HG03095 (cell line): ENCODE measurements at regions not wholly inside any gene's neighbourhood (a gene's known extent, or its start where the extent isn't known, plus 50 kb on each side); places are given as distances from the start of the nearest gene placed in this dataset.

ENCODE experiments used
- ATAC-seq: cut with Tn5 transposase; IDR thresholded peaks from one replicate; pipeline ENCODE4 v1.9.1; 2021; ENCODE audit warnings: moderate library complexity; ENCODE audit not compliant: unreplicated experiment

- ATAC-seq: no peak
Observed at GRCh38 chr11:92317222-92317621, 92.6 kb downstream of the FAT3 start.

- ATAC-seq: no peak
Observed at GRCh38 chr11:92317721-92318120, 93.1 kb downstream of the FAT3 start.

GRCh38 chr11:92322225-92322624 is 97.6 kb downstream of the FAT3 start:
- no peak for ATAC-seq

GRCh38 chr11:92324890-92325289 is 100.3 kb downstream of the FAT3 start:
- no peak for ATAC-seq

GRCh38 chr11:92325416-92325815 is 100.8 kb downstream of the FAT3 start:
- no peak for ATAC-seq

- no peak for ATAC-seq
Observed at GRCh38 chr11:92329137-92329536, 104.5 kb downstream of the FAT3 start.

GRCh38 chr11:92329646-92330045 is 105.0 kb downstream of the FAT3 start:
- no peak for ATAC-seq

GRCh38 chr11:92330114-92330513 is 105.5 kb downstream of the FAT3 start:
- ATAC-seq: no peak

GRCh38 chr11:92332986-92333385 is 108.4 kb downstream of the FAT3 start:
- ATAC-seq: no peak

- ATAC-seq: no peak
Observed at GRCh38 chr11:92340839-92341238, 116.2 kb downstream of the FAT3 start.

- ATAC-seq: no peak
Observed at GRCh38 chr11:92342034-92342720, 117.6 kb downstream of the FAT3 start.

GRCh38 chr11:92342886-92343285 is 118.3 kb downstream of the FAT3 start:
- ATAC-seq: no peak

GRCh38 chr11:92346220-92346619 is 121.6 kb downstream of the FAT3 start:
- ATAC-seq: no peak

GRCh38 chr11:92347454-92347853 is 122.8 kb downstream of the FAT3 start:
- no peak for ATAC-seq

GRCh38 chr11:92349486-92350156 is 125.0 kb downstream of the FAT3 start:
- no peak for ATAC-seq

GRCh38 chr11:92357344-92357743 is 132.7 kb downstream of the FAT3 start:
- ATAC-seq: no peak

- ATAC-seq: no peak
Observed at GRCh38 chr11:92357841-92358240, 133.2 kb downstream of the FAT3 start.

- ATAC-seq: no peak
Observed at GRCh38 chr11:92361551-92361950, 136.9 kb downstream of the FAT3 start.

- ATAC-seq: no peak
Observed at GRCh38 chr11:92362989-92363388, 138.4 kb downstream of the FAT3 start.

- no peak for ATAC-seq
Observed at GRCh38 chr11:92364177-92364576, 139.6 kb downstream of the FAT3 start.

GRCh38 chr11:92376146-92376599 is 151.6 kb downstream of the FAT3 start:
- ATAC-seq: no peak

GRCh38 chr11:92376680-92377079 is 152.1 kb downstream of the FAT3 start:
- no peak for ATAC-seq

- ATAC-seq: no peak
Observed at GRCh38 chr11:92380882-92381281, 156.3 kb downstream of the FAT3 start.
